ENCODE measurements at regions not wholly inside any gene's neighbourhood (a gene's known extent, or its start where the extent isn't known, plus 50 kb on each side); places are given as distances from the start of the nearest gene placed in this dataset.

GRCh38 chr1:84078842-84079202, 65.2 kb upstream of the PRKACB start:
- CTCF ChIA-PET: no interaction called here
- TF ChIP-seq EZH2 (IDR thresholded peaks at IDR 0.05; ENCODE audit: low read length, unreplicated experiment) (no peak), EZH2phosphoT487 (IDR thresholded peaks at IDR 0.05; ENCODE audit: borderline replicate concordance, low read length) (no peak), CTCF (conservative IDR thresholded peaks at IDR 0.05; ENCODE audit: low read depth, low read length) (no peak)
- Histone ChIP-seq H3K4me2 (ENCODE audit: low read length) (peak overlapping the region; percentile 99), H3K79me2 (ENCODE audit: low read length) (peaks cover 11% of the 10 kb centered on the region), H3K4me1 (ENCODE audit: insufficient read depth, low read length) (peaks cover 11% of the 10 kb centered on the region; the same call in 1 of the 2 replicates), H3K36me3 (ENCODE audit: low read depth, low read length) (no peaks in the 10 kb centered on the region), H3K27me3 (ENCODE audit: low read length) (no peaks in the 10 kb centered on the region), H3K9me2 (replicated peaks; ENCODE audit: low read length) (no peaks in the 10 kb centered on the region), H2AFZ (ENCODE audit: low read length) (peak overlapping the region; percentile 98), H4K20me1 (ENCODE audit: low read length) (no peaks in the 10 kb centered on the region), H3K9me3 (ENCODE audit: low read length) (no peaks in the 10 kb centered on the region), H3K9ac (ENCODE audit: low read length) (peak overlapping the region; percentile 81), H3K27ac (ENCODE audit: low read length) (no peak overlapping the region), H3K4me3 (ENCODE audit: low read length) (peak overlapping the region; percentile 87), H3F3A (ENCODE audit: low read length, unreplicated experiment) (no peaks in the 10 kb centered on the region)
- ATAC-seq: no peak
- POLR2A ChIA-PET (ENCODE audit: unreplicated experiment): no interaction called here
- intact Hi-C loops (cut with micrococcal nuclease): loop anchor here (2.0 kb wide), 1 partner anchor 44 kb away; no protein-coding TSS in a partner anchor
- no peak for DNase-seq
- TSS peak; percentile 36 for BruUV-seq (replicated peaks)

- peaks cover 11% of the 10 kb centered on the region for H3K79me2 ChIP-seq (ENCODE audit: low read length)
- H3K4me1 ChIP-seq (ENCODE audit: insufficient read depth, low read length): peaks cover 11% of the 10 kb centered on the region; the same call in 1 of the 2 replicates
- POLR2A ChIA-PET (ENCODE audit: unreplicated experiment): interaction anchor here (0.5 kb wide), 1 partner anchor 1534 kb away, joined by 3 read pairs; no protein-coding TSS in a partner anchor
- peak overlapping the region; percentile 99 for H3K4me2 ChIP-seq (ENCODE audit: low read length)
- TF ChIP-seq EZH2phosphoT487 (IDR thresholded peaks at IDR 0.05; ENCODE audit: borderline replicate concordance, low read length): no peak
- no peak for TF ChIP-seq EZH2 (IDR thresholded peaks at IDR 0.05; ENCODE audit: low read length, unreplicated experiment)
- TF ChIP-seq CTCF (conservative IDR thresholded peaks at IDR 0.05; ENCODE audit: low read depth, low read length): no peak
- H3K9me3 ChIP-seq (ENCODE audit: low read length): no peaks in the 10 kb centered on the region
- peak overlapping the region; percentile 81 for H3K9ac ChIP-seq (ENCODE audit: low read length)
- ATAC-seq (peak; percentile 43), DNase-seq (peak; percentile 18)
- peak overlapping the region; percentile 87 for H3K4me3 ChIP-seq (ENCODE audit: low read length)
- H3K36me3 ChIP-seq (ENCODE audit: low read depth, low read length): no peaks in the 10 kb centered on the region
- no peak overlapping the region for H3K27ac ChIP-seq (ENCODE audit: low read length)
- intact Hi-C loops (cut with micrococcal nuclease): loop anchor here (2.0 kb wide), 1 partner anchor 45 kb away; no protein-coding TSS in a partner anchor
- H3K9me2 ChIP-seq (replicated peaks; ENCODE audit: low read length): no peaks in the 10 kb centered on the region
- CTCF ChIA-PET: no interaction called here
- H3F3A ChIP-seq (ENCODE audit: low read length, unreplicated experiment): no peaks in the 10 kb centered on the region
- peak overlapping the region; percentile 98 for H2AFZ ChIP-seq (ENCODE audit: low read length)
- H3K27me3 ChIP-seq (ENCODE audit: low read length): no peaks in the 10 kb centered on the region
- H4K20me1 ChIP-seq (ENCODE audit: low read length): no peaks in the 10 kb centered on the region
- BruUV-seq (replicated peaks): no TSS peak
Measured at GRCh38 chr1:84078108-84078841, 65.8 kb upstream of the PRKACB start.
